Erythroblast (primary cell): ENCODE measurements at regions not wholly inside any gene's neighbourhood (a gene's known extent, or its start where the extent isn't known, plus 50 kb on each side); places are given as distances from the start of the nearest gene placed in this dataset.

Experiments
- GATA1 ChIP-seq: IDR thresholded peaks from 2 replicates; pipeline ENCODE4 v1.6.1; 2011; ENCODE audit warnings: low read depth, mild to moderate bottlenecking, control low read depth, low read length, moderate library complexity
- POLR2A ChIP-seq: IDR thresholded peaks from 2 replicates; pipeline ENCODE4 v1.6.1; 2011; ENCODE audit warnings: mild to moderate bottlenecking, low read length

- TF ChIP-seq POLR2A, result no peak
- no peak for TF ChIP-seq GATA1
Measured at GRCh38 chr4:15327311-15328298, 100.2 kb upstream of the C1QTNF7 start.
